ENCODE measurements at regions not wholly inside any gene's neighbourhood (a gene's known extent, or its start where the extent isn't known, plus 50 kb on each side); places are given as distances from the start of the nearest gene placed in this dataset.
A peak's percentile ranks its signal among the peaks of the same experiment; 100 is the strongest.

- no peaks in the 10 kb centered on the region for H3K27me3 ChIP-seq (replicated peaks; ENCODE audit: control insufficient read depth, insufficient read depth, low read length)
Measured at GRCh38 chr1:24991697-24992096, 61.6 kb upstream of the RUNX3 start.

GRCh38 chr1:24990779-24991641 is 60.9 kb upstream of the RUNX3 start:
- Histone ChIP-seq H3K36me3 (ENCODE audit: control insufficient read depth, insufficient read depth, low read length) (no peaks in the 10 kb centered on the region), H3K27me3 (replicated peaks; ENCODE audit: control insufficient read depth, insufficient read depth, low read length) (no peaks in the 10 kb centered on the region), H3K4me3 (replicated peaks; ENCODE audit: low read depth, low read length) (no peak overlapping the region)
- peak; percentile 19 for TF ChIP-seq CTCF (IDR thresholded peaks at IDR 0.05; ENCODE audit: insufficient read depth, low read length, poor library complexity, severe bottlenecking)
- no peak for DNase-seq (ENCODE audit: extremely low read depth, insufficient read length)

More at GRCh38 chr1:24991697-24992096, 61.6 kb upstream of the RUNX3 start:
- Histone ChIP-seq H3K4me3 (replicated peaks; ENCODE audit: low read depth, low read length) (no peak overlapping the region), H3K36me3 (ENCODE audit: control insufficient read depth, insufficient read depth, low read length) (no peaks in the 10 kb centered on the region)
- TF ChIP-seq CTCF (IDR thresholded peaks at IDR 0.05; ENCODE audit: insufficient read depth, low read length, poor library complexity, severe bottlenecking): no peak
- DNase-seq (ENCODE audit: extremely low read depth, insufficient read length): no peak

DNA sequence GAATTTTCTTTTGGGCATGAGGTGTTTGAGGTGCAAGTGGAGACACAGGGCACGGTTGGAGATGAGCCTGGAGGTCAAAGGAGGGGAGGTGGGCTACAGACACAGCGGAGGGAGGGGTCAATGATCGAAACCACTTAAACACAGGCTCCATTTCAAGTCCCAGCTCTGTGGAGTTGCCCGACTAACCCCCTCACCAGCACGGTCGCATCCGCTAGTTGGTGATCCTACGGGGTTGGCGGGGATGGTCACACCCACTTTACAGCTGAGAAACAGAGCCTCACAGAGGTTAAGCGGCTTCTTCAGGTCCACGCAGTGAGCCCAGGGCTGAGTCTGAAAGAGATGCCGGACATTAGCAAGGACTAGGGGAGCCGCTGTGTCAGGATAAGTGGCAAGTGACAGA is 60.1 kb upstream of the RUNX3 start:
- Histone ChIP-seq H3K4me3 (replicated peaks; ENCODE audit: low read depth, low read length) (no peak overlapping the region), H3K27me3 (replicated peaks; ENCODE audit: control insufficient read depth, insufficient read depth, low read length) (no peaks in the 10 kb centered on the region), H3K36me3 (ENCODE audit: control insufficient read depth, insufficient read depth, low read length) (no peaks in the 10 kb centered on the region)
- DNase-seq (ENCODE audit: extremely low read depth, insufficient read length): no peak
- TF ChIP-seq CTCF (IDR thresholded peaks at IDR 0.05; ENCODE audit: insufficient read depth, low read length, poor library complexity, severe bottlenecking): no peak

- no peak for TF ChIP-seq CTCF (IDR thresholded peaks at IDR 0.05; ENCODE audit: insufficient read depth, low read length, poor library complexity, severe bottlenecking)
- no peak overlapping the region for H3K4me3 ChIP-seq (replicated peaks; ENCODE audit: low read depth, low read length)
- H3K27me3 ChIP-seq (replicated peaks; ENCODE audit: control insufficient read depth, insufficient read depth, low read length): no peaks in the 10 kb centered on the region
- no peak for DNase-seq (ENCODE audit: extremely low read depth, insufficient read length)
- H3K36me3 ChIP-seq (ENCODE audit: control insufficient read depth, insufficient read depth, low read length): no peaks in the 10 kb centered on the region
Measured at GRCh38 chr1:24989082-24989481, 59.0 kb upstream of the RUNX3 start.

DNA sequence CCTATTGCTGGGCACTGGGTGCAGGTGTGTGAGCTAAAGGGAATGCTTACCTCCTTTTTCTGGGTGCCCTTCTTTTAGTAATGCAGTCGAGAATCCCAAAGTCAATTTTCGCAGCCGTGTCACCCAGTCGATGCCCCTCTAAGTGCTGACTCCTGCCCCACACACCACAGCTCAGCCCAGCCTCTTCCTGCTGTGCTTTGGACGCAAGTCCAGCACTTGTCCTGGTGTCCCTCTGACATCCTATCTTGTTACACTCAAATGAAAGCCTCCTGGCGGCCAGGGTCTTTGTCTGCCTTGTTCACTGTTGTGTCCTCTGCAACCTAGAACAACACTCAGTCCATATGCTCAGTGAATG is 58.5 kb upstream of the RUNX3 start:
- Histone ChIP-seq H3K36me3 (ENCODE audit: control insufficient read depth, insufficient read depth, low read length) (no peaks in the 10 kb centered on the region), H3K4me3 (replicated peaks; ENCODE audit: low read depth, low read length) (no peak overlapping the region), H3K27me3 (replicated peaks; ENCODE audit: control insufficient read depth, insufficient read depth, low read length) (no peaks in the 10 kb centered on the region)
- TF ChIP-seq CTCF (IDR thresholded peaks at IDR 0.05; ENCODE audit: insufficient read depth, low read length, poor library complexity, severe bottlenecking): no peak
- no peak for DNase-seq (ENCODE audit: extremely low read depth, insufficient read length)
